Mesenchymal stem cell (in vitro differentiated cells and primary cell): ENCODE measurements at regions not wholly inside any gene's neighbourhood (a gene's known extent, or its start where the extent isn't known, plus 50 kb on each side); places are given as distances from the start of the nearest gene placed in this dataset.
"Not testable (repeated sequence)": the region's sequence is repeated elsewhere in the genome, so short reads cannot be mapped to it uniquely, and the experiment has no call there.

Source experiments
- DNase-seq: peaks from one replicate; pipeline ENCODE4 v3.0.0-alpha.2; 2013
- H2AFZ ChIP-seq: one replicate; pipeline ENCODE4 v1.6.1; 2013; ENCODE audit warnings: low read depth, mild to moderate bottlenecking, control low read depth, inconsistent platforms, low read length, moderate library complexity
- H2AK5ac ChIP-seq: 2 replicates; pipeline ENCODE4 v1.6.1; 2013; ENCODE audit warnings: low read length, moderate library complexity, mild to moderate bottlenecking, inconsistent platforms; ENCODE audit not compliant: severe bottlenecking
- H2BK120ac ChIP-seq: one replicate; pipeline ENCODE4 v1.6.1; 2013; ENCODE audit warnings: low read depth, mild to moderate bottlenecking, inconsistent platforms, low read length, moderate library complexity
- H2BK12ac ChIP-seq, 2 experiments: one replicate each; pipeline ENCODE4 v1.6.1; 2013; ENCODE audit warnings: inconsistent platforms in 2 of 2, low read length in 2 of 2, mild to moderate bottlenecking in 2 of 2, moderate library complexity in 2 of 2, control low read depth in 1 of 2
- H2BK15ac ChIP-seq: one replicate; pipeline ENCODE4 v1.6.1; 2013; ENCODE audit warnings: mild to moderate bottlenecking, low read depth, inconsistent platforms; ENCODE audit not compliant: poor library complexity, severe bottlenecking
- H2BK5ac ChIP-seq: 2 replicates; pipeline ENCODE4 v1.6.1; 2013; ENCODE audit warnings: low read depth, mild to moderate bottlenecking, low read length, control low read depth, inconsistent platforms; ENCODE audit not compliant: poor library complexity, severe bottlenecking
- H3K14ac ChIP-seq, 2 experiments: one replicate each; pipeline ENCODE4 v1.6.1; 2013; ENCODE audit warnings: inconsistent platforms in 2 of 2, low read length in 2 of 2, control low read depth in 1 of 2, mild to moderate bottlenecking in 1 of 2, moderate library complexity in 1 of 2
- H3K18ac ChIP-seq, 2 experiments: one replicate each; pipeline ENCODE4 v1.6.1; 2013; ENCODE audit warnings: inconsistent platforms in 2 of 2, low read length in 2 of 2, control low read depth in 1 of 2, low read depth in 1 of 2, mild to moderate bottlenecking in 1 of 2
- H3K23ac ChIP-seq, 2 experiments: one replicate each; pipeline ENCODE4 v1.6.1; 2013; ENCODE audit warnings: inconsistent platforms in 2 of 2, low read length in 2 of 2, mild to moderate bottlenecking in 2 of 2, moderate library complexity in 2 of 2, control low read depth in 1 of 2
- H3K27ac ChIP-seq: 2 replicates; pipeline ENCODE4 v1.5.1; 2013; ENCODE audit warnings: mild to moderate bottlenecking, moderate library complexity, low read length, control low read depth, inconsistent platforms; ENCODE audit not compliant: poor library complexity, severe bottlenecking
- H3K27me3 ChIP-seq, 2 experiments: 2 replicates each; pipeline versions ENCODE4 v1.6.1 to v1.7.0; 2013; ENCODE audit warnings: low read length in 2 of 2, mild to moderate bottlenecking in 2 of 2, moderate library complexity in 2 of 2, control low read depth in 1 of 2, inconsistent platforms in 1 of 2; ENCODE audit not compliant: control insufficient read depth in 1 of 2, insufficient read depth in 1 of 2
- H3K36me3 ChIP-seq, 2 experiments: 2 replicates each; pipeline versions ENCODE4 v1.6.1 to v1.7.0; 2013; ENCODE audit warnings: low read length in 2 of 2, control low read depth in 1 of 2, inconsistent platforms in 1 of 2, low read depth in 1 of 2, mild to moderate bottlenecking in 1 of 2; ENCODE audit not compliant: insufficient read depth in 2 of 2, control insufficient read depth in 1 of 2
- H3K4ac ChIP-seq, 2 experiments: one replicate each; pipeline ENCODE4 v1.6.1; 2013; ENCODE audit warnings: inconsistent platforms in 2 of 2, low read length in 2 of 2, mild to moderate bottlenecking in 2 of 2, moderate library complexity in 2 of 2, control low read depth in 1 of 2, low read depth in 1 of 2
- H3K4me1 ChIP-seq: 2 replicates; pipeline ENCODE4 v1.6.1; 2013; ENCODE audit warnings: low read depth, low read length, control low read depth; ENCODE audit not compliant: control insufficient read depth, insufficient read depth
- H3K4me2 ChIP-seq: 2 replicates; pipeline ENCODE4 v1.6.1; 2013; ENCODE audit warnings: low read length, mild to moderate bottlenecking, inconsistent platforms; ENCODE audit not compliant: poor library complexity, severe bottlenecking
- H3K4me3 ChIP-seq, 2 experiments: 2 replicates each; pipeline versions ENCODE4 v1.5.1 to v1.7.0; 2013; ENCODE audit warnings: low read length in 2 of 2, mild to moderate bottlenecking in 2 of 2, control low read depth in 1 of 2, low read depth in 1 of 2; ENCODE audit not compliant: insufficient read depth in 1 of 2
- H3K79me1 ChIP-seq: replicated peaks from 2 replicates; pipeline ENCODE4 v1.6.1; 2013; ENCODE audit warnings: mild to moderate bottlenecking, control low read depth, low read length, inconsistent platforms; ENCODE audit not compliant: poor library complexity, severe bottlenecking
- H3K9ac ChIP-seq: 2 replicates; pipeline ENCODE4 v1.7.0; 2013; ENCODE audit warnings: mild to moderate bottlenecking, low read length, moderate library complexity
- H3K9me3 ChIP-seq: 2 replicates; pipeline ENCODE4 v1.7.0; 2013; ENCODE audit warnings: mild to moderate bottlenecking, low read length; ENCODE audit not compliant: control insufficient read depth
- H4K8ac ChIP-seq: one replicate; pipeline ENCODE4 v1.6.1; 2013; ENCODE audit warnings: inconsistent platforms, mild to moderate bottlenecking, low read length, moderate library complexity
- H4K91ac ChIP-seq: one replicate; pipeline ENCODE4 v1.6.1; 2013; ENCODE audit warnings: mild to moderate bottlenecking, low read length, inconsistent platforms
- WGBS: methylation state at CpG from one replicate; pipeline ENCODE4 v1.1.7; 2013; ENCODE audit warnings: mixed read lengths; 5-methylcytosine and 5-hydroxymethylcytosine counted together

GRCh38 chr13:55038230-55038629 is 2009.6 kb downstream of the OLFM4 start:
- DNase-seq: no peak
- H3K14ac ChIP-seq: no peak overlapping the region
- no CpG with 5 or more reads among the region's 1 CpG for WGBS
- no peak overlapping the region for H2AFZ ChIP-seq
- no peaks in the 10 kb centered on the region for H3K79me1 ChIP-seq
- no peak overlapping the region for H2BK15ac ChIP-seq
- H3K23ac ChIP-seq: no peak overlapping the region
- H3K9ac ChIP-seq: no peak overlapping the region
- no peak overlapping the region for H3K4ac ChIP-seq
- H3K4me3 ChIP-seq: no peak overlapping the region
- H3K4me2 ChIP-seq: no peak overlapping the region
- no peaks in the 10 kb centered on the region for H3K4me1 ChIP-seq
- no peak overlapping the region for H3K27ac ChIP-seq
- no peak overlapping the region for H2BK12ac ChIP-seq
- no peaks in the 10 kb centered on the region for H3K27me3 ChIP-seq
- no peaks in the 10 kb centered on the region for H3K36me3 ChIP-seq
- H3K18ac ChIP-seq: no peak overlapping the region
- no peak overlapping the region for H4K91ac ChIP-seq
- no peaks in the 10 kb centered on the region for H3K9me3 ChIP-seq
- H2BK5ac ChIP-seq: no peak overlapping the region
- no peak overlapping the region for H4K8ac ChIP-seq
- no peak overlapping the region for H2BK120ac ChIP-seq
- no peak overlapping the region for H2AK5ac ChIP-seq

GRCh38 chr13:55053891-55054550 is 2025.4 kb downstream of the OLFM4 start:
- not testable (repeated sequence) for H2BK120ac ChIP-seq, H3K9ac ChIP-seq, H3K9me3 ChIP-seq, H3K4me1 ChIP-seq, H2BK15ac ChIP-seq, H3K23ac ChIP-seq, H3K36me3 ChIP-seq, H2AFZ ChIP-seq, H2AK5ac ChIP-seq, H3K27me3 ChIP-seq, H4K8ac ChIP-seq, H2BK5ac ChIP-seq, H3K27ac ChIP-seq, H3K18ac ChIP-seq, H3K14ac ChIP-seq, H3K4me2 ChIP-seq, DNase-seq, H3K4me3 ChIP-seq, H4K91ac ChIP-seq, H3K79me1 ChIP-seq, H3K4ac ChIP-seq, H2BK12ac ChIP-seq
- WGBS: 92% methylated on average over 24 of the region's 24 CpGs

GRCh38 chr13:55055666-55056065 is 2027.1 kb downstream of the OLFM4 start:
- not testable (repeated sequence) for H3K4me2 ChIP-seq, H3K18ac ChIP-seq
- WGBS: 83% methylated on average over 3 of the region's 3 CpGs

GRCh38 chr13:55062662-55063061 is 2034.0 kb downstream of the OLFM4 start:
- Histone ChIP-seq H3K23ac (no peak overlapping the region), H3K9ac (no peak overlapping the region), H3K36me3 (no peaks in the 10 kb centered on the region), H3K18ac (no peak overlapping the region), H2AK5ac (no peak overlapping the region), H3K4me2 (no peak overlapping the region), H3K79me1 (no peaks in the 10 kb centered on the region), H2BK12ac (no peak overlapping the region), H3K27me3 (no peaks in the 10 kb centered on the region), H4K8ac (no peak overlapping the region), H3K4me3 (no peak overlapping the region), H3K4me1 (no peaks in the 10 kb centered on the region), H2AFZ (no peak overlapping the region), H4K91ac (no peak overlapping the region), H3K4ac (no peak overlapping the region), H3K27ac (no peak overlapping the region), H2BK5ac (no peak overlapping the region), H3K14ac (no peak overlapping the region), H2BK120ac (no peak overlapping the region), H2BK15ac (no peak overlapping the region), H3K9me3 (peaks cover 5% of the 10 kb centered on the region)
- WGBS: 62% methylated on average over 6 of the region's 7 CpGs
- no peak for DNase-seq

More at GRCh38 chr13:55055666-55056065, 2027.1 kb downstream of the OLFM4 start:
- not testable (repeated sequence) for H2BK12ac ChIP-seq, H3K36me3 ChIP-seq, H3K23ac ChIP-seq, H3K79me1 ChIP-seq, H3K4me3 ChIP-seq, H3K27me3 ChIP-seq, H3K9me3 ChIP-seq, H3K14ac ChIP-seq, H2AFZ ChIP-seq, H2BK15ac ChIP-seq, H2BK120ac ChIP-seq, H3K4me1 ChIP-seq, H4K91ac ChIP-seq, H2AK5ac ChIP-seq, H3K9ac ChIP-seq, H4K8ac ChIP-seq, H3K27ac ChIP-seq, H3K4ac ChIP-seq, DNase-seq, H2BK5ac ChIP-seq
